NCI-H510A treated with DMSO at 0.1 percent for 48 hours (cell line): ENCODE measurements at regions not wholly inside any gene's neighbourhood (a gene's known extent, or its start where the extent isn't known, plus 50 kb on each side); places are given as distances from the start of the nearest gene placed in this dataset.
A peak's percentile ranks its signal among the peaks of the same experiment; 100 is the strongest.

Experiments
- DNase-seq: peaks from one replicate; lab custom pipeline; 2025; lab: John Stamatoyannopoulos, UW

DNA sequence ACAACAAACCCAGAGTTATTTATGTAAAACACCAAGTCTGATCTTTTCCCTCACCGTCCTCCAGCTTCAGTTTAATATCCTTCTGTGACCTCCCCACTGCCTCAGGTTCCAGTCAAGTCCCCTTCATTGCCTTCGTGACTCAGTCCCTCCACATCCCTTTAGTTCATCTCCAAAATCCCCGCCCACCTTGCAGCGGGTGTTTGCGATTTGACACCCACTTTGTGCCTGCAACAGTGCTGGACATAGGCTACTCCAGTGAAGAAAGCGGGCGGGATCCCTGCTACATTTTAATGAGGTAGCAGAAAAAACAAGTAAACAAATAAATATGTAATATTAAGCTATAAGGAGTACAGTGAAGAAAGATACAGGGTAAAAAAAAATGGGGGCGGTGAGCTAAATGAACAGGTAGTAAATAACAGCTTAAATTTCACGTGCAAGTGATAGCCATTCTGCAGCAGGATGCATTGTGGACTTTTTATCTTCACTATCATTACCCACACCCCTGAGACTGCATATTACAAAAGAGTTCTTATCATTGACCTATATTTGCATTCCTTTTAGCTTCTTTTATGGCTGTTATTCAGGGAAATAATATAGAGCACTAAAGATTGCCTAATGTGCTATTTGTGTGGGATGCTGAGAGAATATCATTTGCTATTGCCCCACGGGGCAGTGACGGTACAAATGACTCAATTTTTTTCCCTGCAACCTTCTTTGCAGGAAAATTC, 222.8 kb upstream of the NUDT4 start:
- no peak for DNase-seq

DNA sequence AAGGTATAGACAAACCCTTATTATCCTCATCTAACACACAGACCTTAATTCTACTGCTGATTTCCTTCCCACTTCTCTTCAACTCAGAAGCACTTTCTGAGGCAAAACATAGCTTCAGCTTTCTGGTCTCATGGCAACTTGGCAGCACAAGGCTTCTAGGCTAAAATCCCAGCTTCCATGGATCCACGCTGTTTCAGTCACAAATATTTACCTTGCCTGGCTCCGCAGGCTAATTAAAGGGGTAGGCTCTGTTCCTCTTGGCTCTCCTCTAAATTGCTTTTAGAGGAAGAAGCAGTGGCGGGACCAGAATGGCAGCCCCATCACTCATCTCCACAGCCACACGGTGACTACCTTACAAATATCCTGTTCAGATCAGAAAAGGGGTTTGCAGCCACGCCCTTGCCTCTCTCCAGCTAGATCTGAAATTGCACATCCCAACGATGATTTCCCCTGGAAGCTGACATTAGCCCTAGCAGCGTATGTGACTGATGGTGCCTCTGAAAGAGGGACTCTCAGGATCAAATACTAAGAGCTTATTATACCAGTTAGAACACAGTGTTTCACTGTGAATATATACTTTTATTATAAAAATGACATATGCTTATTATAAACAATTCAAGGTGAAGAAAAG, 221.5 kb upstream of the NUDT4 start:
- peak; percentile 40 for DNase-seq

DNA sequence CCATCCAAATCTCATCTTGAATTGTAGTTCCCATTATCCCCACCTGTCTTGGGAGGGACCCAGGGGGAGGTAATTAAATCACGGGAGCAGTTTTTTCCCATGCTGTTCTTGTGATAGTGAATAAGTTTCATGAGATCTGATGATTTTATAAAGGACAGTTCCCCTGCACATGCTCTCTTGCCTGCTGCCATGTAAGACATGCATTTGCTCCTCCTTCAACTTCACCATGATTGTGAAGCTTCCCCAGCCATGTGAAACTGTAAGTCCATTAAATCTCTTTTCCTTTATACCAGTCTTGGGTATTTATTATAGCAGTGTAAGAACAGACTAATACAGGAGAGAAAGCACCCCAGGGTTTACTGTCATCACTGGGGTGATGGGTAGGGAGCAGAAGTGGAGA, 220.4 kb upstream of the NUDT4 start:
- no peak for DNase-seq

DNA sequence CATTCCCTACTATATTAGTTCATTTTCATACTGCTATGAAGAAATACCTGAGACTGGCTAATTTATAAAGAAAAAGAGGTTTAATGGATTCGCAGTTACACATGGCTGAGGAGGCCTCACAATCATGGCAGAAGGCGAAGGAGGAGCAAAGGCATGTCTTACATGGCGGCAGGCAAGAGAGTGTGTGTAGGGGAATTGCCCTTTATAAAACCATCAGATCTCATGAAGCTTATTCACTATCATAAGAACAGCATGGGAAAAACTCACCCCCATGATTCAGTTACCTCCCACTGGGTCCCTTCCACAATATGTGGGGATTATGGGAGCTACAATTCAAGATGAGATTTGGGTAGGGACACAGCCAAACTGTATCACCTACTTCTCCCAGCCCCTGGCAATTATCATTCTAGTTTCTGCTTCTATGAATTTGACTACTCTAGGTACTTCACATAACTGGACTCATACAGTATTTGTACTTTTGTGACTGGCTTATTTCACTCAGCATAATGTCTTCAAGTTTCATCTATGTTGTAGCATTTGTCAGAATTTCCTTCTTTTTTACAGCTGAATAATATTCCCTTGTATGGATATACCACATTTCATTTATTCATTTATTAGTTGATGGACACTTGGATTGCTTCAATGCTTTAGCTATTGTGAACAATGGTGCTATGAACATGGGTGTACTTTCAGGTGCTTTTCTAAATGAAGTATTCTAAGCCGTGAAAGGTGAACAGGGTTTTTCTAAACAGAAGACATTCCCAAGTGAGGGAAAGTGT, 219.5 kb upstream of the NUDT4 start:
- no peak for DNase-seq

DNA sequence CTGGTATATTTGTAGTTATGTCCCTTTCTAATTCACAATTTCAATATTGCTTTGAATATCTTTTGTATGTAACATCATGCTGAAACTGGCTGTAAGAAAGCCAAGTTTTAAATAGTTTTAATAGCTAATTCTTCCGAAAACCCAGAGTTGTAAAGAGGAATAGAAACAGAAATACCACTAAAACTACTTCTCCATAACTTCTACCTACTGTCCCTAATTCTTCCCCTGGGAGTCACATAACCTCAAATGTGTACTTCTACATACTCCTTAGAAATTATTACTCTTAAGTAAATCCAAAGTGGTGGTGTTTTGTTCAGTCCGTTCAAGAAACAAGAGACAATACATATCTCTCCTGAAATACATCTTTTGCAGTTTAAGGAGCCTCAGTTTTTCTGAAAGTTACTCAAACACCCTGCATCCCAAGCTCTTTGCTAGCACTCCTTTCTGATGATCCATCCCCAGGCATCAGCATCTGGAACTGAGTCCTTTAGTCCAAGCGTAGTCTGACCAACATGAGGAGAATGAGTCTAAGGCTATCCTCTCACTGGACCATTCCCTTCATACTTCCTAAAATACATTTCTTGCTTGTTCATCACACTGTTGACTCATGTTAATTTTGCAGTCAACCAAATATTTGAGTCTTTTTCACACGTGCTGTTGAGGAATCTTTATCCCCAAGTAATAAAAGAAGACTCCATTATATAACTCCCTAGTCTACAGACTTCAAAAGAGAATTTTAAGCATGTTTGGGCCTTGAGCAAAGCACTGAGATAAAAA, 214.3 kb upstream of the NUDT4 start:
- no peak for DNase-seq

DNA sequence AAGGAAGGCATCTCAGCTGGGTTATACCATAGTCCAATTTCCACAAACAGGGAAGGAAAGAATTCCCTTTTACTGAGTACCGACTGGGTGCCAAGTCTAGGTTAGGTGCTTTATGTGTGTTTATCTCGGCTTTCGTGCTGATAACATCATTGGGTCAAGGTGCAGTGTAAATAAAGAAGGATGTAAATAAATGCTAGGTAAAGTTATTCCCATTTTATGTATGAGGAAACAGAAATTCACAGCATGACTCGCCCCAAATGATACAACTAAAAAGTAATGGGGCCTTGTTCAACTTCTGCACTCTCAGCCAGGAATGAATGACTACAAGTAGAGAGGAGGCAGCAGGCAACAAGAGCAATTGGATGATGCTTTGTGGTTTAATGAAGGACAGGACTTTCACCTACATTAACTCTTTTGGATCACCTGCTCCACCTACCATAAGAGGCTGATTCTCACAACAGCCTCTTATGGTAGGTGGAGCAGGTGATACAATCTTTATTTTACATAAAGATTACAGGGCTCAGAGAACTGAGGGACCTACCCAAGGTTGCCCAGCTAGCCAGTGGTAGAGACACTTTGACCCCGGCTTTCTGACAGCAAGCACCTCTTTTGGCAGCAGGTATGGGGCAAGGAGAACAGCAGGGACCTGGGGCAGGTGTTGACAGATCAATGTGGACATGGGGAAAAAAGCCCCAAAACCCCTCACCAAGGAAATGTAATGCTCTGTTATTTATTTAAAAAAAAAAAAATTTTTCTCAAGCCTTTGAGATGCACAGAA, 213.4 kb upstream of the NUDT4 start:
- peak; percentile 52 for DNase-seq

DNA sequence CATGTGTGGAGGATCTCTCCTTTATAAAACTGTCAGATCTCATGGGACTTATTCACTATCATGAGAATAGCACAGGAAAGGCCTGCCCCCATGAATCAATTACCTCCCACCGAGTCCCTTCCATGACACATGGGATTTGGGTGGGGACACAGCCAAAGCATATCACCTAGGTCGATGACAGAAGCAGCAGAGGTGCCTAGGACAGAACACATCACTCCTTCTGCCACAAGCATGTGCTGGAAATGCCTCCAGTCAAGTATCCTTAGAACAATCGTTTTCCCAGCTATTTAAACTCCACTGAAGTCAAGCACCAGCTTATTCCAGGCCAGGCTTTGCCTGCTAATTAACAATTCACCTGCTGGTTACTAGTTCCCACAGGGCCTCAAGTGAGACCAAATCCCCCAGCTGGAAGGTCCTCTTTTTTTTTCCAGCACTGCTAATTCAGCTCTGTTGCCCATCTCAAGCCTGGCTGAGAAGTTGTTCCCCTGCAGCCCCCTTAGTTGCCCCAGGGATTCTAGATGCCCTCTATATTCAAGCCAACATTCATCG, 212.3 kb upstream of the NUDT4 start:
- peak; percentile 26 for DNase-seq

DNA sequence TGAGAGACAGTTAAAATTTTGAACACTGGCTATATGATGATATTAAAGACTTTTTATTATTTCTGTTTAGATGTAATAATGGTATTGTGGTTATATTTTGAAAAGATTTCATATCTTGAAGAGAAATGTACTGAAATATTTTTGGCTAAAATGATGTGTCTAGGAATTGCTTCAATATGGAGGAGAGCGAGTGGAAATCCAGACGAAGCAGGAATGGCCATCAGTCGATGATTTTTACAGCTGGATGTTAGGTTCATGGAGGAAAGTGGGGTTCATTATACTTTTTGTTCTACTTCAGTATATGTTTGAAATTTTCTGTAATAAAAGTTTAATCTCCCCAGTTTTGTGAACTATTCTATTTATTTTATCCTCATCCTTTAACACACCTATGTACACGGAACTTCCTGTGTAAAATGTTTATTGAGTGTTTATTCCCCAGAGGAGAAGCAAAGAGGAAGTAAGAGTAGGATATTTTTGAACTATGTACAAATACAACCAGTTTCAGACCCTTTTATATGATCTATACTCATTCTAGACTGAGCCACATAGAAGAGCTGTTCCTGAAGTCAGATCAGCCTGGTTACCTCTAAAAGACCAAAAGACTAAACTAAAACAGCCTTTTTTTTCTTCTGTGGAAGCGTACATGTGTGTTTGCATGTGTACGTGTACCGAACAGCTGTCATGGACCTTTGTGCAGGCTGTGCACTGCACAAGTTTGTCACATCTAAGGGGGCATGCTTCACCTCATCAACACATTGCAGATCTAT, 211.0 kb upstream of the NUDT4 start:
- DNase-seq: no peak

DNA sequence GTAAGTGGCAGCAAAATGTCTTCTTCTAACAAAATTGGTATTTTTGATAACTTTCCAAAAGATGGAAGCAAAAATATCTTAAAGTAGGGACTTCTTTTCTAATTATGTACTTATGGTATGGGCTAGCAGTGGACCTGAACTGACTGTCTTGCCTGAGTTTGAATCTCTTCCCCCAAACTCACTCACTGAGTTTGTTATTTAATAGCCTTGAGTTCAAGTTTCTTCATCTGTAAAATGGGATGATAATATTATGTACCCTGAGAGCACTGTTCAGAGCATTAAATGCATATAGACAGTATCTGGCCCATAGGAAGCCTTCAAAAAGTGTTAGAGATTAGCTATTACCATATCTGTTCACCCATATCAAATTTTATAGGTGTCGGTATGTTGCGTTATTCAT, 210.4 kb upstream of the NUDT4 start:
- no peak for DNase-seq

DNA sequence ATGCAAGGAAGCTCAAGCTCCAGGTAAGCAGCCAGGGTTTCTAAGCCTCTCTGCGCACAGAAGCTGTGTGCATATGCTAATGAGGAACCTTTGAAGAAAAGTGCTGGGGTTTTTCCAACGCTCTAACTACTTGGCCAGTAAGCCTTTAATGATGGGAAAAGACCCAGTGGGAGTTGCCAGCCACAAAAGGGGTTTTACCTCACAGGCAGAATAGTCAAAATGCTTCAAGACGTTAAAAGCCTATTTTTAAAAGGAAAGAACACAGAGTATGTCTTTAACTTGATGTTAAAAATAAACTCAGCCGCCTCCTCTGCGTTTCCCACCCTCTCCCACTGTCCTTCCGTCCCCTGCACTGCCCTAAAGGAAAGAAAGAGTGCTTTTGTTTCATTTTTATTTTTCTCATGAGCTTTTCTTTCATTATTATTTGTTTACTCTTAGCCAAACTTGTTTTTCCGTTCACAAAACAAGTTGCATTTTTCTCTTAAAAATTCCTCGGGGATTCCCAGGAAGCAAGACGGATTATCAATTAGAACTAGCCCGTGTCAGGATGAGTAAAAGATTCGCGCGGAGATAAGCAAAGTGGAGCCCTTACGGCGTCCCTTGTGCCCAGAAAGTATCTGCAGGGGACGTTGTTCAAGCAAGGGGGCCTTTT, 209.8 kb upstream of the NUDT4 start:
- DNase-seq: no peak

DNA sequence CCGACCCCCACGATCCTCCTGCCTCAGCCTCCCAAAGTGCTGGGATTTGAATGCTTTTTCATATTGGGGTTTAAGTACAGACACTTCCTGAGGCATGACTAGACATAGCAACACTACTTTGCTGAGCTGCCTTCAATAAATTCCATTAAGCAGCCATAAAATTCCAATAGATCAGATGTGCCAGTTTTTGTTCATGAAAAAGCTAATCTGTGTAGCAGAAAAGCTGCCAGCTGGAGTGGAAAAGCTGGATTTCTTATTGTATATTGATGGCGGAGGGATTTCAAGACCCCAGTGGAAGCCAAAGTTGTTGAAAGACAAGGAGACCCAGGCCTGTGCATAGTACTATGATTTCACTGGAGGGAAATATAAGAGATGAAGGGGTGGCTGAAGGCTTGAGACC, 209.0 kb upstream of the NUDT4 start:
- DNase-seq: no peak

DNA sequence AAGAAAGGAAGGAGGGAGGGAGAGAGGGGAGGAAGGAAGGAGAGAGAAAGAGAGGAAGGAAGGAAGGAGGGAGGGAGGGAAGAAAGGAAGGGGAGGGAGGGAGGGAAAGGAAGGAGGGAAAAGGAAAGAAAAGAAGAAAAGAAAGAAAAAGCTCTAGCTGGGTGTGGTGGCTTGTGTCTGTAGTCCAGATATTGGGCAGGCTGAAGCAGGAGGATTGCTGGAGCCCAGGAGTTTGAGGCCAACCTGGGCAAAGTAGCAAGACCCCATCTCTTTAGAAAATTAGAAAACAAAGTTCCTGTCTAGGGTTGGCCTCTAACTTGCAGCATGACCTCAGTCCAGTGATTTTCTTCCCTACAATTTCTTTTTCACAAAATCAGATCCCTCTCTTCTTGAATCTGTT, 208.2 kb upstream of the NUDT4 start:
- no peak for DNase-seq

DNA sequence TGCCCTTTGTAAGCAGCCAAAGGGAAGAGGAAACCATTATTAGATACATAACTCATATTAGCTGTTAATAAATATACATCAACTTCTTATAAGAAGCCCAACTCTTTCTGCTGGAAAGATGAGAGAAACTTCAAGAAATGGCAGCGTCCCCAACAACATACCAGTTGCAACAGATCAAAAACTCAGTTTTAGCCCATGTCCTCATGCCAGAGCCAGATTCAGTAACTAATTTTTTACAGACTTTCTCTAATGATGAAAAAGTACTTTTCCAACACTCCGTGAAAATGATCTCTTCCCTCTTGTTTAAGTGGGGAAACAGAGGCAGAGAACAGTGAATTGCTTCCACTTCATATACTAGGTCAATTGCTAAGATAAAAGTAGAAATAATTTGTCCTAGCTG, 206.8 kb upstream of the NUDT4 start:
- no peak for DNase-seq

DNA sequence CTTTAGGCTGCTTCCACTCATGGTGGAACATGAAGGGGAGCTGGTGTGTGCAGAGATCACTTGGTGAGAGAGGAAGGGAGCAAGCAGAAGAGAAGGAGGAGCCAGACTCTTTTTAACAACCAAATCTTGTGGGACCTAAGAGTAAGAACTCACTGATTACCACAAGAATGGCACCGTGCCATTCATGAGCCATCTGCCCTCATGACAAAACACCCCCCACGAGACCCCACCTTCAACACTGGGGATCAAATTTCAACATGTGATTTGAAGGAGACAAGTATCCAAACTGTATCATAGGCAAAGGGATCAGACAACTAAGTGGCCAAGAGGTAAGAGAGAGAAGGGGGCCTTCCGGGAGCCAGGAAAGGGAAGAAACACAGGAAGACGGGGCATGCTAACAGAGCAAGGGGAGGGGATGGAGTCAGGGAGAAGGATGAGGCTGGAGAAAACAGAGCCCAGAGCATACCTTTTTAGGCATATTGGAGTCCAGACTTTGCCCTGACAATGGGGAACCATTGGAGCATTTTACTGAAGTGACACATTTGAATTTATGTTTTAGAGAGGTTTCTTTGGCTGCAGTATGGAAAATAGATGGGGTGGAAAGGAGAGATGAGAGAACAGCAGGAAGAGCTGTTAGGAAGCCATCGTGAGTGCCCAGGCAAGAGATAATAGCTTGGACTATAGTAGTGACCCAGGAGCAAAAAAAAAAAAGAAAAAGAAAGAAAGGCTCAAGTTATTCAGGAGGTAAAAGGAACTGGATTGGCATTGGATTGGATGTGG, 204.4 kb upstream of the NUDT4 start:
- DNase-seq: no peak

DNA sequence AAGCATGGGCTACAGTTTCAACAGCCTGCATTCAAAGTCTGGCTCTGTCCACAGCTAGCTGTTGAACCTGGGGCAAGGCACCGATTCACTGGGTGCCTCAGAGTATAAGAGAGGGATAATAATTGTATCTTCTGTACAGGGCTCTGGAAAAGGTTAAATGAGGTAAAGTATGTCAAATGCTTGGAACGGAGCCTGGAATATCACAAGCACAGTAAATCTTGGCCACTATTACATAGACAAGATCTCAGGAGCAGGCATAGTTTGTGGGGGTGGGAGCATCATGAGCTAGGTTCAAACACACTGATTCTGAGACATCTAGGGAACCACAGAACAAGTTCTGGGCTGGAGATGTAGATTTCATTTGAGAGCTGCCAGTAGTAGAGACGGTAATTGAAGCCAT, 203.7 kb upstream of the NUDT4 start:
- DNase-seq: no peak

DNA sequence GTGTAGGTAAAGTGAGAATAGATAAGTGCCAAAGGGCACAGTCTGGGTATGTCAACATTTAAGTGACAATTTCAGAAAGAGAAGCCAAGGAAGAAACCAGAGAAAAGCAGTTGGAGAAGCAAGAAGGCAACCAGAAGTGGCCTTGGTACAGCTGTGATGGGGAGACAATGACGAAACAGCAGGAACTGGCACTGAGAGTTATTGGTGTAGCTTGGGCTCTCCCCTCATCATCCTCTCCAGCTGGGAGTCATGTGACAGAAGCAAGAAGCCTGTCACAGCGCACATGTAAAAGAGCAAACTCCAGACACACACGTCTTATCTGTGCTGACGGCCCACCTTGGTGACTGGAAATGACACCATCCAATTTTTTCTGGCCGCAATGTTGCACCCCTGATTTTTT, 203.3 kb upstream of the NUDT4 start:
- DNase-seq: no peak

DNA sequence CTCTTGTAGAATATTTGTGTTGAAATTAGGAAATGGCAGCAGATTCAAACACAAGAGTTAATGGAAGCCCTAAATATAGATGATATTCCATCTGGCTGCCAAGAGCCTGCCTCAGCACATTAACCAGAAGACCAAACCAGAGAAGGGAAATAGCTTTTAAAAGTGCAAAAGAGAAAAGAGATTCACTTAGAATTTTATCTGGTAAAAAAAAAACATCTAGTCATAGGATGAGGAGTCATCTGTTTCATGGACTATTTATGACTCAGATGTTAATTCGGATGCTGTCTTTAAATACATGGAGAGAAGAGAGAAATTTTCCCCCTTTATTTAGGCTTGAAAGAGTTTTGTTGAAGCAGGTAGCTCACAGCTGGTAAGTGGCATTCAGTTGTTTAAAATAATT, 201.6 kb upstream of the NUDT4 start:
- no peak for DNase-seq

DNA sequence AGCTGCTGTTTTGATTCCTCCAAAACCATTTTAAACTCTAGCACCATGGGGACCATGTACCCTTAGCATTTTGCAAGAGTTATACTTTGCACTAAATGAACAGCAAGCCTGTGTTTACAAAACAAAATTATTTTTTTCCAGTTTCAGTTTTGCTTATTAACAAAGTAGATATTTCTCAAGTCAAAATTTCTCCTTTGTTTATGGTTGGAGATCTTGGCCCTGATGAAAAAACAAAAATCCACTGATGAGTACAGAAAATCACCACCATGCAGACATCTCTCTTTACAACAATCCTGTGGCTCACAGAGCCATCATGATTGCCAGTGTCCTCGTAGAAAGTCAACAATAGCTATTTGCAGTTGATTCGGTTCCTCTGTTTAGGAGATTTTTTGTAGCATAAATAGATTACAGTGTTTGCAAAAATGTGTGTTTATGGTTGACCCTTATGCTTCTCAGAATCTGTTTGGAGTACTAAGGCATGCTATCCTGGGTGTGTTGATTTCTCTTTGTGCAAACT, 201.1 kb upstream of the NUDT4 start:
- DNase-seq: no peak
